Transverse colon (tissue), 4 donors: ENCODE measurements at regions not wholly inside any gene's neighbourhood (a gene's known extent, or its start where the extent isn't known, plus 50 kb on each side); places are given as distances from the start of the nearest gene placed in this dataset.

ENCODE experiments used
- CTCF ChIP-seq, 5 experiments: fragments of 200-600 bp in 3 of 5; fragments of 450-650 bp in 2 of 5; sonication (generic) in 3 of 5; IDR thresholded peaks; 1 replicate in 2 of 5; 2 replicates in 3 of 5; pipeline ENCODE4 v1.5.1; 2016 to 2017; ENCODE audit warnings: antibody characterized with exemption in 5 of 5, inconsistent platforms in 3 of 5, mild to moderate bottlenecking in 2 of 5, moderate library complexity in 1 of 5
- POLR2A ChIP-seq: fragments of 450-650 bp; IDR thresholded peaks from one replicate; pipeline ENCODE4 v1.6.1; 2016; ENCODE audit warnings: antibody characterized with exemption, mild to moderate bottlenecking, moderate library complexity
- POLR2AphosphoS5 ChIP-seq, 3 donors: sonication (generic); formaldehyde crosslinking; IDR thresholded peaks; one replicate each; pipeline ENCODE4 v1.6.1; 2016; ENCODE audit warnings: antibody characterized with exemption in 3 of 3

DNA sequence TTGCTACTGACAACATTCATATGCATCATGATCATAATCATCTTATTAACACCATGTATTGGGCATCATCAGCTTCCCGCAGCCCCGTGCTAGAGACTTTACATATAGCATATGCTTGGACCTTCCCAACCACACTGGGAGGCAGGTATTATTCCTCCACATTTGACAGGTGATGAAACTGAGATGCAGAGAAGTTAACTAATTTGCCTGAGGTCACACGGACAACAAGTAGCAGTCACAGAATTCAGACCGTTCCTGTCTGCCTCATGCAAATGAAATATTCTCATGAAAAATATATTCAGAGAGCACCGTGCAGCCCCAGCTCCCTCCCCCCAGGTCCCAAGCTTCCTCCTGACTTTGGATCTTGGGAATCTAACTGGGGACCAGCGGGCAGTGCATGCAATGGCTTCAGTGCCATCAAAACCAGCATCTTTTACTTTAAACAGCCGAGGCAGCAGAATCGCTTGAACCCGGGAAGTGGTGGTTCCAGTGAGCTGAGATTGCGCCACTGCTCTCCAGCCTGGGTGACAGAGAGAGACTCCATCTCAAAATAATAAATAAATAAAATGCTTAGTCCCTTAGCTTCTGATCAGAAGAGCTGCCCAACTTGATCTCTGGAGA lies 112.2 kb upstream of the GPR26 start:
- TF ChIP-seq CTCF (IDR thresholded peaks at IDR 0.05) (no peak), POLR2A (no peak), POLR2AphosphoS5 (IDR thresholded peaks at IDR 0.05) (no peak)
